ENCODE measurements at regions not wholly inside any gene's neighbourhood (a gene's known extent, or its start where the extent isn't known, plus 50 kb on each side); places are given as distances from the start of the nearest gene placed in this dataset.
A peak's percentile ranks its signal among the peaks of the same experiment; 100 is the strongest.

DNA sequence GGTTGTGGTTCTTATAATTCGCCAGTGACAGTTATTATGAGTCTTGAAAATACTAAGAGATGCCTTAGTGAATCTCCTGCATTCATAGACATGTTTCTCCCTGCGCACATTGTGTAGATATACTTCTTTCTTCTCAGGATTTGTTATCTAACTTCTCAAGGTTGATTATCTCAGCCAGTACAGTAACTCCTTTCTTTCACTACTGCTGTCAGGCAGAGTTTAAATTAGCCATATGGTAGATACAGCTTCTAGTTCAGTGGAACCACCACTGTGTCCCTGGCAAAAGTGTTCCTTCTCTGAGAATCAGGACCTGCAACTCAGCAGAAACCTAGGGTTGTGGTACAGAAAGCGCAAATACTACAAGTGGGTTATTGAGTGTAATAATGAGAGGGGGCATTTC is 175.0 kb upstream of the SGO1 start:
- DNase-seq: no peak

DNA sequence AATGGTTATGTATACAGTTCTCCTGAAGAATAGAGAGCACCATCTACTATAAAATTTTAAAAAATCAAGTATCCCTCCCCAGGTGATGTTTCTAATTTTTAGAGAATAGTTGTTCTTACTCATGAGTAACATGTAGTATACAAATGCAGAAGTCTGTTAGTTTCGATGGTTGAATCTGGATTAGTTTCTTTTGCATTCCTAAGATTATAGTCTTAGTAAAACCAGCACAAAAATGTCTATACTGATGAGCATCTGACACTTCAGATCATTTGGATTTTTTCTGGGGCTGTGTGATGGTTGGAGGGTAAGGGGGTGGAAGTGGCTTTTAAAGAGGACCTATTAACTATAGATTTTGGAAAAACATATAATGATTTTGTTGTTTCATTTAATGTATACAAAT is 167.3 kb upstream of the SGO1 start:
- DNase-seq: no peak

DNA sequence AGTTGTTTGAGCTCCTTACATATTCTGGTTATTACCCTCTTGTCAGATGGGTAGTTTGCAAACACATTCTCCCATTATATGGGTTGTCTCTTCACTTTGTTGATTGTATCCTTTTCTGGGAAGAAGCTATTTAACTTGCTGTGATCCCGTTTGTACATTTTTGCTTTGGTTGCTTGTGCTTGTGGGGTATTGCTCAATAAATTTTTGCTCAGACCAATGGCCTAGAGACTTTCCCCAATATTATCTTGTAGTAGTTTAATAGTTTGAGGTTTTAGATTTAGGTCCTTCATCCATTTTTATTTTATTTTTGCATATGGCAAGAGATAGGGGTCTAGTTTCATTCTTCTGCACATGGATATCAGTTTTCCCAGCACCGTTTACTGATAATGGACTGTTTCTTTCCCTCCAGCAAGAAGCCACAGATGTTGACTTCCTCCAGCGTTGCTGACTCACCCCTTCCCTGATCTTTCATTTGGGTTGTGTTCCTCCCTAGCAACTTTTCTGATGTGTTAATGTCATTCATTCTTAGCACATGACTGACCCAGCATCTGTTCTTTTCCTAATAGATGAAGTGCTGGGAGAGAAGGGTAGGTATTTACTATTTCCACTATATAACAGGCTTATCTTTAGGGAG is 166.7 kb upstream of the SGO1 start:
- no peak for DNase-seq

DNA sequence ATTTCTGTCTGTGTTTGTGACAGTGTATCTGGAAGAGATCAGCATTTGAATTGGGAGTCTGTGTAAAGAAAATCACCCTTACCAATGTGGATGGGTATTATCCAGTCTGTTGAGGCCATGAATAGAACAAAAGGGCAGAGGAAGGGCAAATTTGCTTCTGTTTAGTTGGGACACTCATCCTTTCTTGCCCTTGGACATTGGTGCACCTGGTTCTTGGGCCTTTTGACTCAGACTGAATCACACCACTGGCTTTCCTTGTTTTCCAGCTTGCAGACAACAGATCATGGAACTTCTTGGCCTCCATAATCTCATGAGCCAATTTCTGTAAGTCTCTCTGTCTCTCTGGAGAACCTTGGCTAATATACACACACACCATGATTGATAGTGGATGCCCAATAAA is 164.4 kb upstream of the SGO1 start:
- no peak for DNase-seq

DNA sequence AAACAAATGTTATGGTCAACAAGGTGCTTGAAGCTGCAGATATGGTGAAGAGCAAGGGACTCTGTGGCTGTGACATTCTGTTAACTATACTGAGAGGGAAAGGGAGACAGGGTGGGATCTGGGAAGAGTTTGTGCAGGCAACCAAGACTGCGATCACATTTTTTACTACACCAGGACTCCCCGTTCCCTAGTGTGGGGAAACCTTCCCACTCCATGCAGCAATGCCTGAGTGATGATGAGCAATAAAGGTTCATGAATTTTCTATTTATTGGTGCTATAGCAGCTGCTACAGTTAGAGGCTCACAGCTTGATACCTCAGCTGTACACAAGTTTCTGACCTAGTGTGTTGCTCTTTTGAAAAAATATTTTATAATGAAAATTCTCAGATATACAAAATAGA is 160.9 kb upstream of the SGO1 start:
- no peak for DNase-seq

DNA sequence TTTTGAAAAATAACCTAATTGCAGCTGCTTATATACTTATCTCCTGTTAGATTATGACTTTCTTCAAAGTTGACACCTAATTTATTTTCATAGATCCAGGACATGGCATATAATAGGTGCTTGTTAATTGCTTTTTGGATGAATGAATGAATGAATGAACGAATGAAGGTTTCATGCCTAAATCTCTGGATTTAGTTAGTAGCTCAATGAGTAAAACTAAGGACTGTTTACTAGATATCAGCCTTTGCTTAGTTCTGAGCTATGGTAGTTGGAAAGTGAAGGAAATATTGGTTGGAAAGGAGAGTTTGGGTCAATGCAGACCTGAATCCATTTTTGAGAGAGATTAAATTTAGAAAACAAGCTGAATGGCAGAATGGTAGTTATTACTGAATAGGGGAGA is 160.4 kb upstream of the SGO1 start:
- no peak for DNase-seq

DNA sequence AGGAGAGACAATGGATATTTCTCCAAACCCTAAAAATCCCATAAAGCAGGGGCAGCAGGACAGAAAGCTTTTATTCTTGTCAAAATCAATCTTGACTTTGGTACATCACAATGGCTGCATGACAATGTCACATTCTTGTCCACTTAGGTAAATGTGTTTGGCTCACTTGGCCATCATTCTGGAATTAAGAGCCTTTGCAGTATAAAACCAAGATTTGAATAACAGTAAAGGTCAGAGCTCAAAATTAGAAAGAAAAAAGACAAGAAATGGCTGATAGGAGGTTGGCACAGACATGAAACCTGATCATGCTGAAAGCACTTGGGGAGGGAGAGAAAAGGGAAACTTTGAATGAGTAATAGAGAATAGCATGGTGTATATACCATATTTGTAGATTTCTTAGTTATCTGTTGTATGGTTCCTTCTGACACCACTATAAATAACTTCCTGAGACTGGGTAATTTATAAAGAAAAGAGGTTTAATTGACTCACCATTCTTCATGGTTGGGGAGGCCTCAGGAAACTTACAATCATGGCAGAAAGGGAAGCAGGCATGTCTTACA is 158.5 kb upstream of the SGO1 start:
- no peak for DNase-seq

DNA sequence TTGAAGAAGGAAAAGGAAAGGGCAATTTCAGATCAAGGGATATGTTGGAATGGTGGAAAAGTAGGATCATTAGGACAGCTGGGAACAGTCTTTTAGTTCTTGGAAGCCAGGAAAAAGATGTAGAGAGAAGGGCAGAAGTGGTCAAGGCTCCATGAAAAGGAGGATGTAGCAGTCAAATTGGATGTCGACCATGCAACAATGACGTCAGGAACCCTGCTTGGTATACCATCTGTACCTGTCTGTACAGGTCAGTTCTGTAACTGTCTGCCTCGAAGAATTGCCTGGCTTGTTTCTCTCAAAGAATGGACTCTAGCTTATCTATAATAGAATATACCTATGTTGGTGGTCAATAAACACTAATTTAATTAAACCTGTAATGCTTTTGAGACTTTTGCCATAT is 157.8 kb upstream of the SGO1 start:
- DNase-seq: no peak

DNA sequence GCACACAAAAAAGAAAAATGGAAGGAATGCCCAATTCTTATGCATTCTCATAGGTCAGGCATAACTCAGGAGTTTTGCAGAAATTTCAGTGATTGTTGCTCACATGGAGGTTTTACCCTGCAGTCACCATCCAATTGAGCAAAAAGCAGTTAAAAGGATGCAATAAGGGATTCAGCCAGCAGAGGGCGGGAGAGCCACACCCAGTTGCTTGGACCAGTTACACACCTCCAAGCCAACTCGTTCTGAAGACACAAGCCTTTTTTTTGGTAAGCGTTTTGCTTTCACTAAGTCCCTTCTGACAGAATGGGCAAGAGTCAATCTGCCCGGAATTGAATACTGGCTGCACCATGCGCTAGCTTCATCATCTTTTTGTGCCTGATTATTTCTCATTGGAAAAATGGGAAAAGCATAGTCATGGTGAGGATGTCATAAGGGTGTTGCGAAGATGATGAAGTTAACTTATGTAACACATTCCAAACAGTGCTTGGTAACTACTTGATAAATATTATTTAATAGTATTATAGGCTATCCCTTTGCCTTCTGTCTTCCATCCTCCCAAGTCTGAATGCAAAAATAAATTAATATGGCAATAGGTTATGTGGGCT is 154.4 kb upstream of the SGO1 start:
- DNase-seq: peak; percentile 72

DNA sequence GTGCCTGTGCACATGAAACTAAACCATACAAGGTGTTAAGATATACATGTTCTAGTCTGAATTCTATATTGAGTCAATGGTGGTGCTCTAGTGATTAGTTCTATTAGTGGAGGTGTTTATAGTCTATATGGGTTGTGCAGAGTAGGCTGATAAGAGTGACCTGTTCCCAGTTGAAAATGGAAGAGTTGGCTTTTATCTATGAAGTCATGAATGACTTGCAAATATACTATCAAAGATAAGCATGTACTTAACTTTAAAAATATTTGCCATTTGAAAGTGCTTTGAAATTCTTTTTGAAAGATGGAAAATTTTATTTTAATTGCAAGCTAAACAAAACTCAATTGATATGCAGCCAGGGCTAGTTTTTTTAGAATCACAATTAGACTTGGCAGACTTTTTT is 150.6 kb upstream of the SGO1 start:
- no peak for DNase-seq

DNA sequence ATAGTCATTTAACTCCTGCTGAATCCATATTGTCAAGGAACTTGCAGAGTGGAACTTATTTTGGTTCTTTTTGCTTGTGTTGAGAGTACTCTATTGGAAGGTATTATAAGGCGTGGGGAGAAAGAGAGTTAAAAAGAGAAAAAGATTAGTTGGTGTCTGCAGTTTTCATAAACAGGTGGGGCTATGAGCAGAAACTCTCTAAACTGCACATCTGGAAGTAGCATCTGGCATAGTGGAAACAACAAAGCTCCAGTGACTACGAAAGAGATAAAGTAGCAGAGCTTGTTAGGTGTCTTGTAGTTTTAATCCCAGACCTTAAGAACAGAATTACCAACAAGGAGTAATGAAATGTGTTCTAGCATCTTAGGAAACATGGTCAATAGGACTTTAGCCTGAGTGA is 148.8 kb upstream of the SGO1 start:
- DNase-seq: no peak

DNA sequence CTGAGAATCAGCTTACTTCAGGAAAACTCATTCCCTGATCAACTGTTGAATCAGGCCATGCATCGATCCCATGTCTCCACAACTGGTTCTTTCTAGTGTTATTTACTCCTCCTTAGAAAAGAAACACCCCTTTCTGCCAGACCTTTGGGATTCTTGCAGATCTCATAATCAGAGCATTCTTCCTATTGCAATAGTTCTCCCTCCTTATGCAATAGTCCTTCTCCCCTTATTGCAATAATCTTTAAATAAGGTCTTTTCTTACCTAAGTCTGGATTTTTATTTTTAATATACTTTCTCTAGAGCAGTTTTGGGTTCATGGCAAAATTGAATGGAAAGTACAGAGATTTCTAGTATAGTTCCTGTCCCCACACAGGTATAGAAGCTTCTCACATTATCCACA is 141.9 kb upstream of the SGO1 start:
- no peak for DNase-seq

DNA sequence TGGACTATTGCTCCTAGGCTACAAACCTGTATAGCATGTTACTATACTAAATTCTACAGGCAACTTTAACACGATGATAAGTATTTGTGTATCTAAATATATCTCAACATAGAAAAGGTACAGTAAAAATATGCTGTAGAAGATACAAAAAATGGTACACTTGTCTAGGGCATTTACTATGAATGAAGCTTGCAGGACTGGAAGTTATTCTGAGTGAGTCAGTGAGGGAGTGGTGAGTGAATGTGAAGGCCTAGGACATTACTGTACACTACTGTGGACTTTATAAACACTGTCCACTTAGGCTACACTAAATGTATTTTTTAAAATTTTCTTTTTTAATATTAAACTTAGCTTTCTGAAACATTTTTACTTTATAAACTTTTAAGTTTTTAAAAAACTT is 140.5 kb upstream of the SGO1 start:
- no peak for DNase-seq

DNA sequence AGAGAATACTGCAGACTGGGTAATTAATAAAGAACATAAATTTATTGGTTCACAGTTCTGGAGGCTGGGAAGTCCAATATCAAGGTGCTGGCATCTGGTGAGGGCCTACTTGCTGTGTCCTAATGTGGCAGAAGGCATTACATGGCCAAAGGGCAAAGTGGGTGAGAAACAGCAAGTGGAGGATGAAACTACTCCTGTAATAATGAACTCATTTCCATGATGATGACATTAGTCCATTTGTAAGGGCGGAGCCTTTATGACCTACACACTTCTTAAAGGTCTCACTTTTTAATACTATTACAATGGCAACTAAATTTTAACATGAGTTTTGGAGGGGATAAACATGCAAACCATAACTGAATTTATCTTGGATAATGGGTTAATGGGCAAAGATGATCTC is 139.6 kb upstream of the SGO1 start:
- no peak for DNase-seq

DNA sequence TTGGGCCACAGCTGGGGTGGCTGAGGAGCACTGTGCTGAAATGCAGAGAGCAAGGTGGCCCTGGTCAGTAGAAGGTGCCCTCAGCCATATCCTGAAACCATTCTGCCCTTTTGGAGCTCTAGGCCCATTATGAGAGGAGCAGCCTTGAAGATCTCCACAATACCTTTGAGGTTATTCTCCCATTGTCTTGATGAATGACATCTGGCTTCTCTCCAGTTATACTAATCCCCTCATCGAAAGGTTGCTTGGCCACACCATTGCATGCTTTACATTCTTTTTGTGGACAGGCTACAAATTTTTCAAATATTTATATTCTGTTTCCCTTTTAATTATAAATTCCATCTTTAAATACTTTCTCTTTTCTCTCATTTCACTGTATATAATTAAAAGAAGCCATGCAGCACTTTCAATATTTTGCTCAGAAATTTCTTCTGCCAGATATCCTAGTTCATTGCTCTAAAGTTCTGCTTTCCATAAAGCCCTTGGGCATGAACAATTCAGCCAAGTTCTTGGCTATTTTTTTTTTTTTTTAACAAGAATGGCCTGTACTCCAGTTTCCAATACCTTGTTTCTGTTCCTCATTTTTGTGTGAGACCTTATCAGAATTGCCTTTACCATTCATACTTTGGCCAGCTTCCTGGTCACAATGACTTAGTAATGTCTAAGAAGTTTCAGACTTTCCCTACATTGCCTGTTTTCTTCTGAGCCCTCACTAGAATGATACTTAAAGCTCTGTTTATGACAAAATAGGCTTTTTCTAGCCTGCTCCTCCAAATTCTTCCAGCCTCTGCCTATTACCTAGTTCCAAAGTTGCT is 138.9 kb upstream of the SGO1 start:
- no peak for DNase-seq

DNA sequence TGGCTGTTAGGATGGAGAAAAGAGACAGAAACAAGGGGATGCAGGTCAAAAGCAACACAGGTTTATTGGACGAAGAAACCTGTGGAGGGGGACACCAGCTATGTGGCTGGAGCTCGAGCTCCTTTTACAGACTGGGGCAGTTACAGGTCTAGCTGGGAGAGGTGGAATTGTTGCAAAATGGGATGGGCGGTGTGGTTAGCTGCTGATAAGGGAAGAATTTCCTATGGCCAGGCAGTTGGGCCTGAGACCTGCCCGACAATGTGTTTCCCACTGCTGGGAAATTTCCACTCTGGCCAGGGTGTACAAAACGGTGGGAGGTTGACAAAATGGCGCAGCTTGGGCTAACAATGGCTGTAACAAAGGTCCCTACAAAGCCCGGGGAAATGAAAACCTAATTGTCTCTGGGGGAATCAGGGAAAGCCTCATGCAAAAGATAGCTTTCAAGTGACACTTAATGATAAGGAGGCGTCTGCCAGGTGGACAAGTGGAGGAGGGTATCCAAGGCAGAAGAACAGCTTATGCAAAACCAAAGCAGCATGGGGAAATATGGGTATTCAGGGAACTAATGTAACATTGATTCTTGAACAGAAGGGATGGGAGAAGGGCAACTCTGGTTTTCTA is 137.4 kb upstream of the SGO1 start:
- no peak for DNase-seq

DNA sequence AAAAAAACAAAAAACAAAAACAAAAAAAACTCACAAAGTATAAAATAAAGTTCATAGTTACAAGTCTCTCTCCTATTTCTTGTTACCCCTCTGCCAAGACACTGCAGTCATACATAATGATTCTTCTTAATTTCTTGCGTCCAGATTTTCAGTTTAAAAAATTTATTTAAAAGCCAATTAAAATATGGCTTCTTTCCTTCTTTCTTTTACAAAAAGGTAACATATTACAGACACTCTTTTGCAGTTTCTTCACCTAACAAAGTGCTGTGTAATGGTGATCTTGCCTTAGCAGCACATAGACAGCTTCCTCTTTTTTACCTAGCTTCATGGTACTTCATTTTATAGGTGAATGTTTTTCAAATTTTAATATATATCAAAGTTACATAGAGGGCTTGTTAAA is 136.1 kb upstream of the SGO1 start:
- no peak for DNase-seq

DNA sequence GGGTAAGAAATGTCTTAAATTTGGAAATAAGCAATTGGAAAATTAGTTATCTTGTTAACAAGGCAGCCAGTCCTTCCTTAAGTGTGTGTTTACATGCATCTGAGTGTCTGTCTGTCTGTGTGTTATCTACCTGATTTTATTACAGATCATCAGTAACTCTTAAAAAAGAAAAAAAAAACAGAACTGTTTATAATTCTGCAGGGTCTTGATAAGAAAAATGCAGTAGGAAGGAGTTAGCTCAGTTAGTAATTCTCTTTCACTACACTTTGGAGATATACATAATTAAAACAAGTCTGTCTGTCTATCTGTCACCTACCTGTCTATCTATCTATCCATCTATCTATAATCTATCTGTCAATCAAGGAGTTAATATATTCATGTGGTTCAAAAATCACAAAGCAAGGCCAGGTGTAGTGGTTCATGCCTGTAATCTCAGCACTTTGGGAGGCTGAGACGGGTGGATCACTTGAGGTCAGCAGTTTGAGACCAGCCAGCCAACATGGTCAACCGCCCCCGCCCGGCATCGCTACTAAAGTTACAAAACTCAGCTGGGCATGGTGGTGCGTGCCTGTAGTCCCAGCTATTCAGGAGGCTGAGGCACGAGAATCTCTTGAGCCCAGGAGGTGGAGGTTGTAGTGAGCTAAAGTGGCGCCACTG is 135.5 kb upstream of the SGO1 start:
- DNase-seq: no peak

DNA sequence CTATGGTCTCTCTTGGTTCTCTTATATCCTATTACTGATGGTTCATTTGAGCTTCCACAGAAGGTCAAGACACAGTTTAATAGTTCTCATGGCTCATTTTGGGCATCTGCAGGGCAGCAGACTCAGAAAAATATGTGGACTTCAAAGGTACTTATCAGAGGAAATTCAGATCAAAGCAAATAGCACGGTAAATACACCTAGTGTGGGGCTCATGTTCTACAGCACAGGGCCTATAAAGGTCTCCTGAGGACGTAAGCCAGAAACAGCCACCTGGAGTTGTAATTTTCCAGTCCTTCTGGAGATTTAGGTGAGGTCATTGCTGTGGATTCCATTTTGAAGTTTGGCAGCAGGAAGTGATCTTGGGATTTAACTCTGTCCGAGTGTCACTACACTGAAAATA is 134.5 kb upstream of the SGO1 start:
- no peak for DNase-seq

DNA sequence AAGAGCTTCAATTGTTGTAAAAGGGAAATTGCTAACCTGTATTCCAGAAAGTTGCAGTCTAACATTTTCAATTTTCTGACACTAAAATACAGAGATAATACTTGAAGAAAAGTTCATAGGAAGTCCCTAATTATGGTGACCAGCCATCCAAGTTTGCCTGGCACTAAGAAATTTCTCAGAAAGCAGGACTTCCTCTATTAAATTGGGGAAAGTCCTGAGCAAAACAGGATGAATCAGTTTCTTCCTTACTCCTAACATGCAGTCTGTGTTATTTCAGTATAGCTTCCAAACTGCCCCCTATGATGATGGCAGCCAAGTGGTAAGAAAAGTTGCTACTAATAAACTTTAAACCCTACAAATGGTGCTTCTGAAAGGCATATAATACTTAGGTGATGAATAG is 133.5 kb upstream of the SGO1 start:
- no peak for DNase-seq

DNA sequence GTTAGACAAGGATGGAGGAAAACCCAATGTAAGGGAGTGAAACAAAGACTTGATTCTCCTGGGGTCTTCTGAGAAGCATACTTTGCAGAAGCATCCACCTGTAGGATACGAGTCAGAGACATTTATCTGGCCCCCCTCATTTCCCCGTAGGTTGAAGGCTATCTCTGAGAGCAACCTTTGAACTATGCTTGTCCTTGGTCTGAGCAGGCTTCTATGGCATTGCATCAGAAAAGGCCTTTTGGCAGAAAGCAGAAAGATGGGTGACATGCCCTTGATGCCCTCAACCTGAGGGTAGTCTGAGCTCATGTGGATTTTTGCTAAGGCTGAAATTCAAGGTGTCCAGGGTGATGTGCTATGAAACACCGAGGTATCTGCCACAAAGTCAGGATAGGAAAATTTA is 131.6 kb upstream of the SGO1 start:
- DNase-seq: no peak

DNA sequence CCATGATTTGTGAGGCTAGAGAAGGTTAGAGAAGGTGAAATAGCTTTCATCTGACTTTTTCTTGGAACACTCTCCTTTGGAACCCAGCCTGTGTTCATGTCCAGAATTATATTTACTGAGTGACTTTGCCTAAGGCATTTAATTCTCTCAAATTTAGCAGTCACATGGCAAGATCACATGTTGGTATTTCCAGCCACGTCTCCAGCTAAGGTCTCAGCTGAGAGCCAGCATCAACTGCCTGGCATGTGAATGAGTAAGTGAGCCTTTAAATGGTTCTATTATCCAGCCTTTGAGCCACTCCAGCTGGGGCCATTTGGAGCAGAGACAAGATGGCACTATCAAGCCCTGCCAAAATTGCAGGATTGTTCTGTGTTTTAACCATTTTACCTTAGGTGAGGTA is 130.2 kb upstream of the SGO1 start:
- no peak for DNase-seq

DNA sequence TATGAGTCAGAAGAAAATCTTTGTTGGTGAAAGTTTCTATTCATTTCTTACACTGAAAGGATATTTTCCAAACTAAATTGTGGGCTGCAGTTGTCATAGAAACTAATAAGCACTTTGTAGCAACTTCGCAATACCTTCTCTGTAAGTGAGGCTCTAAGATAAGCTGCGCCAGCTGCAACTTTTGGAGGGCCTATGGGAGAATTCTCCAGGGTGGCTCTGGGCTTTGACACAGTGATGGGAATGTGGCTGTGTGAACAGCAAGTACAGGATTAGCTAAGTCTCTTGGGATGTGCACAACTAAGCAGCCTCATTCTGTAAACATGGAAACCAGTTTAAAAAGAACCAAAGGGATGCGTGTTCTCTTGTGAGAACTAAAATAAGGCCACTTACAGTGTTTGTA is 124.6 kb upstream of the SGO1 start:
- no peak for DNase-seq
